SU-DHL-6 (cell line): ENCODE measurements at regions not wholly inside any gene's neighbourhood (a gene's known extent, or its start where the extent isn't known, plus 50 kb on each side); places are given as distances from the start of the nearest gene placed in this dataset.

Experiments
- H2AFZ ChIP-seq: fragments of 200-600 bp; sonication (generic); 2 replicates; pipeline ENCODE4 v1.6.1; 2014; ENCODE audit warnings: low read depth, mild to moderate bottlenecking, moderate library complexity, mixed read lengths, antibody characterized with exemption, low read length; ENCODE audit not compliant: severe bottlenecking
- H3F3A ChIP-seq: fragments of 200-600 bp; shearing (Covaris generic); 2 replicates; pipeline ENCODE4 v1.6.0; 2016; ENCODE audit warnings: antibody characterized with exemption, mild to moderate bottlenecking; ENCODE audit not compliant: insufficient read depth
- H3K27ac ChIP-seq: fragments of 200-600 bp; sonication (generic); 2 replicates; pipeline ENCODE4 v1.5.1; 2016; ENCODE audit warnings: low read depth, mild to moderate bottlenecking, low read length, moderate library complexity, mixed read lengths
- H3K27me3 ChIP-seq: fragments of 200-600 bp; sonication (generic), shearing (Covaris generic); 2 replicates; pipeline ENCODE4 v1.6.0; 2014; ENCODE audit warnings: mild to moderate bottlenecking, low read length
- H3K36me3 ChIP-seq: fragments of 200-600 bp; sonication (generic); 2 replicates; pipeline ENCODE4 v1.6.1; 2014; ENCODE audit warnings: mild to moderate bottlenecking, low read length, mixed read lengths
- H3K4me2 ChIP-seq: fragments of 300-600, 200-600 bp; shearing (Covaris generic), sonication (generic); 2 replicates; pipeline ENCODE4 v1.6.0; 2014; ENCODE audit warnings: low read length, low read depth, mild to moderate bottlenecking; ENCODE audit not compliant: poor library complexity, severe bottlenecking
- H3K4me3 ChIP-seq: fragments of 200-600 bp; sonication (generic); 2 replicates; pipeline ENCODE4 v1.5.1; 2014; ENCODE audit warnings: antibody characterized with exemption, low read length, mild to moderate bottlenecking, mixed read lengths; ENCODE audit not compliant: insufficient read depth, poor library complexity, severe bottlenecking
- H3K79me2 ChIP-seq: fragments of 200-600 bp; sonication (generic); 2 replicates; pipeline ENCODE4 v1.6.1; 2014; ENCODE audit warnings: mild to moderate bottlenecking, low read length, moderate library complexity; ENCODE audit not compliant: insufficient read depth
- H3K9ac ChIP-seq: fragments of 200-600 bp; sonication (generic); 2 replicates; pipeline ENCODE4 v1.7.0; 2014; ENCODE audit warnings: mild to moderate bottlenecking, low read length
- H3K9me2 ChIP-seq: fragments of 200-600 bp; sonication (generic); replicated peaks from 2 replicates; pipeline ENCODE4 v1.6.1; 2014; ENCODE audit warnings: low read length; ENCODE audit not compliant: insufficient read depth
- H3K9me3 ChIP-seq: fragments of 200-600 bp; sonication (generic); 2 replicates; pipeline ENCODE4 v1.6.1; 2014; ENCODE audit warnings: low read length, mixed read lengths; ENCODE audit not compliant: insufficient read depth
- H4K20me1 ChIP-seq: fragments of 200-600 bp; sonication (generic); 2 replicates; pipeline ENCODE4 v1.6.1; 2014; ENCODE audit warnings: low read depth, mild to moderate bottlenecking, antibody characterized with exemption, low read length, moderate library complexity, mixed read lengths
- CTCF ChIP-seq: fragments of 200-600 bp; sonication (generic); IDR thresholded peaks from one replicate; pipeline ENCODE4 v1.5.1; 2017; ENCODE audit warnings: antibody characterized with exemption, mild to moderate bottlenecking, low read length, moderate library complexity; ENCODE audit not compliant: insufficient read depth, poor library complexity, severe bottlenecking
- EZH2phosphoT487 ChIP-seq: fragments of 200-600 bp; sonication (generic), shearing (Covaris generic); conservative IDR thresholded peaks from 2 replicates; pipeline ENCODE4 v1.6.1; 2018; ENCODE audit warnings: mild to moderate bottlenecking, antibody characterized with exemption, low read length, moderate library complexity, mixed read lengths

DNA sequence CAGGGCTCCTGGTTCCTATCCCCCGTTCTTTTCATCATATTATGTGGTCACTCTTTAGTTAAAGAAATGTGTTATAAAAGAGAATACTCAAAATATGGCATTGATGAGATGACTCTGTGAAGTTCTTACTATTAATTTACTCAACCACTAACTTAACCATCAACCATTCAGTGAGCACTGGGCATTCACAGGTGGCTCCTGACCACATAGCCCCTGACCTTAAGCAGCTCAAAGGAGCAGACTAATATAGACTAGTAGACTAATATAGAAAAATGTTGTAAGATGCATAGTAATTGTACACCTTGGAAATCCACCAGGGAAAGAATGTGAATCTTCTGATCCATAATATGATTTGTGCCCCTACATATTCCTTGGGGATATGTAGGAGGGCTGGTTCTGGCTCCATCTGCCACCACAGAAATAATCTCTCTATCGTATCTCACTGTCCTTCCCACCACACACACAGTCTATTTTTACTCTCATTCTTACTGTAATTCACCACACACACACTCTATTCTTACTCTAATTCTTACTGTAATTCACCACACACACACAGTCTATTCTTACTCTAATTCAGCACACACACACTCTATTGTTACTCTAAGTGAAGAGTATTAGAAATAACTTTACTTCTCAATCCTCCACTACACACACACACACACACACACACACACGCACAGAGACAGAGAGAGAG is 188.9 kb upstream of the ITGA4 start:
- TF ChIP-seq EZH2phosphoT487 (no peak), CTCF (no peak)
- Histone ChIP-seq H3K4me2 (no peak overlapping the region), H4K20me1 (no peaks in the 10 kb centered on the region), H3F3A (no peaks in the 10 kb centered on the region), H3K79me2 (no peaks in the 10 kb centered on the region), H3K4me3 (no peak overlapping the region), H3K27ac (no peak overlapping the region), H3K27me3 (no peaks in the 10 kb centered on the region), H2AFZ (no peak overlapping the region), H3K9me2 (no peaks in the 10 kb centered on the region), H3K9ac (no peak overlapping the region), H3K9me3 (no peaks in the 10 kb centered on the region), H3K36me3 (no peaks in the 10 kb centered on the region)

GRCh38 chr2:181273986-181274385 is 183.2 kb upstream of the ITGA4 start:
- no peak overlapping the region for H3K27ac ChIP-seq
- H3F3A ChIP-seq, result no peaks in the 10 kb centered on the region

DNA sequence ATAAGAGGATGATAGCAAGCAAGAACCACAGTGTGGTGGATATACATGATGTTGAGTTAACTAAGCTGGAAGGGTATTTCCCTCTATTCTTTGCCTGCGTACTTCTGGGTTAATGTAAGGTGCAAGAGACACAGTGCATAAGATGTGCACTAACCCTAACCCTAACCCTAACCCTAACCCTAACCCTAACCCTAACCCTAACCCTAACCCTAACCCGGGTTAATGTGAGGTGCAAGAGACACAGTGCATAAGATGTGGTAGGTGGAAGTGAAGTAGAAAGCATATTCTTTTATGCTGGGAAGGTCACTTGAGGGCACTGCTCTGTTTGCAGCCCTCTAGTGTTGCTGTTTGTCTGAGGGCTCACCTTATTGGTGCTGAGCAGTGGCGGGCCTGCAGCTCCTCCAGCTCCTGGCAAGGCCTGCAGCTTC is 181.5 kb upstream of the ITGA4 start:
- H4K20me1 ChIP-seq, result no peaks in the 10 kb centered on the region
- H3K27ac ChIP-seq, result no peak overlapping the region
- H3K9me3 ChIP-seq, result no peaks in the 10 kb centered on the region
- H3F3A ChIP-seq, result no peaks in the 10 kb centered on the region
- TF ChIP-seq EZH2phosphoT487 (no peak), CTCF (no peak)
- H3K79me2 ChIP-seq, result no peaks in the 10 kb centered on the region
- H3K9ac ChIP-seq, result no peak overlapping the region
- no peak overlapping the region for H2AFZ ChIP-seq
- no peak overlapping the region for H3K4me2 ChIP-seq
- no peak overlapping the region for H3K4me3 ChIP-seq
- H3K27me3 ChIP-seq, result no peaks in the 10 kb centered on the region
- H3K36me3 ChIP-seq, result no peaks in the 10 kb centered on the region
- no peaks in the 10 kb centered on the region for H3K9me2 ChIP-seq

More at GRCh38 chr2:181273986-181274385, 183.2 kb upstream of the ITGA4 start:
- Histone ChIP-seq H4K20me1 (no peaks in the 10 kb centered on the region), H3K27me3 (no peaks in the 10 kb centered on the region), H3K4me3 (no peak overlapping the region), H3K36me3 (no peaks in the 10 kb centered on the region), H2AFZ (no peak overlapping the region), H3K9me2 (no peaks in the 10 kb centered on the region), H3K9me3 (no peaks in the 10 kb centered on the region), H3K79me2 (no peaks in the 10 kb centered on the region), H3K9ac (no peak overlapping the region), H3K4me2 (no peak overlapping the region)
- TF ChIP-seq CTCF, result no peak
- TF ChIP-seq EZH2phosphoT487, result no peak
